ENCODE measurements at regions not wholly inside any gene's neighbourhood (a gene's known extent, or its start where the extent isn't known, plus 50 kb on each side); places are given as distances from the start of the nearest gene placed in this dataset.

- H3K27ac Mint-ChIP-seq, result no peak overlapping the region
- no peaks in the 10 kb centered on the region for H3K36me3 Mint-ChIP-seq
- peaks cover 6% of the 10 kb centered on the region for H3K27me3 Mint-ChIP-seq
- H3K4me1 Mint-ChIP-seq, result no peaks in the 10 kb centered on the region
- H3K4me3 Mint-ChIP-seq, result no peak overlapping the region
- H3K9me3 Mint-ChIP-seq, result peaks cover 0 to 4% (median 0%) of the 10 kb centered on the region in 3 donors
These were observed 124.0 kb downstream of the MAIP1 start for GRCh38 chr2:200079356-200079755.

- no peak overlapping the region for H3K27ac Mint-ChIP-seq
- H3K9me3 Mint-ChIP-seq, result peaks cover 0 to 4% (median 0%) of the 10 kb centered on the region in 3 donors
- H3K4me1 Mint-ChIP-seq, result no peaks in the 10 kb centered on the region
- H3K4me3 Mint-ChIP-seq, result no peak overlapping the region
- no peaks in the 10 kb centered on the region for H3K36me3 Mint-ChIP-seq
- peaks cover 6% of the 10 kb centered on the region for H3K27me3 Mint-ChIP-seq
These were observed 125.9 kb downstream of the MAIP1 start for GRCh38 chr2:200081236-200081635.

- peaks cover 6% of the 10 kb centered on the region for H3K27me3 Mint-ChIP-seq
- peaks cover 0 to 4% (median 0%) of the 10 kb centered on the region in 3 donors for H3K9me3 Mint-ChIP-seq
- H3K36me3 Mint-ChIP-seq, result no peaks in the 10 kb centered on the region
- H3K4me1 Mint-ChIP-seq, result no peaks in the 10 kb centered on the region
- no peak overlapping the region for H3K27ac Mint-ChIP-seq
- peak overlapping the region in 1 of 4 donors; percentile 49 for H3K4me3 Mint-ChIP-seq
These were observed 126.4 kb downstream of the MAIP1 start for GRCh38 chr2:200081811-200082210.

- Mint-ChIP-seq H3K27me3 (peaks cover 2% of the 10 kb centered on the region), H3K4me3 (no peak overlapping the region), H3K9me3 (peaks cover 0 to 4% (median 0%) of the 10 kb centered on the region in 3 donors), H3K4me1 (no peaks in the 10 kb centered on the region), H3K36me3 (no peaks in the 10 kb centered on the region), H3K27ac (no peak overlapping the region)
These were observed 128.7 kb downstream of the MAIP1 start for GRCh38 chr2:200084036-200084435.

GRCh38 chr2:200086911-200087310 lies 131.5 kb downstream of the MAIP1 start:
- no peak overlapping the region for H3K4me3 Mint-ChIP-seq
- H3K27ac Mint-ChIP-seq, result no peak overlapping the region

GRCh38 chr2:200087451-200087850 lies 132.1 kb downstream of the MAIP1 start:
- Mint-ChIP-seq H3K27ac (no peak overlapping the region), H3K9me3 (no peaks in the 10 kb centered on the region), H3K4me1 (no peaks in the 10 kb centered on the region), H3K36me3 (no peaks in the 10 kb centered on the region), H3K4me3 (no peak overlapping the region), H3K27me3 (peaks cover 3% of the 10 kb centered on the region)

More at GRCh38 chr2:200086911-200087310, 131.5 kb downstream of the MAIP1 start:
- Mint-ChIP-seq H3K9me3 (no peaks in the 10 kb centered on the region), H3K27me3 (peaks cover 3% of the 10 kb centered on the region), H3K36me3 (no peaks in the 10 kb centered on the region), H3K4me1 (no peaks in the 10 kb centered on the region)

- Mint-ChIP-seq H3K4me1 (no peaks in the 10 kb centered on the region), H3K27ac (no peak overlapping the region), H3K36me3 (no peaks in the 10 kb centered on the region), H3K4me3 (no peak overlapping the region), H3K9me3 (no peaks in the 10 kb centered on the region), H3K27me3 (peaks cover 1% of the 10 kb centered on the region)
These were observed 133.8 kb downstream of the MAIP1 start for GRCh38 chr2:200089040-200089755.

- H3K36me3 Mint-ChIP-seq, result no peaks in the 10 kb centered on the region
- no peaks in the 10 kb centered on the region for H3K9me3 Mint-ChIP-seq
- H3K4me3 Mint-ChIP-seq, result no peak overlapping the region
- H3K27me3 Mint-ChIP-seq, result peaks cover 1% of the 10 kb centered on the region
- H3K4me1 Mint-ChIP-seq, result no peaks in the 10 kb centered on the region
- H3K27ac Mint-ChIP-seq, result no peak overlapping the region
These were observed 134.4 kb downstream of the MAIP1 start for GRCh38 chr2:200089756-200090109.

- Mint-ChIP-seq H3K9me3 (peaks cover 0 to 3% (median 0%) of the 10 kb centered on the region in 3 donors), H3K4me3 (no peak overlapping the region), H3K27ac (no peak overlapping the region), H3K27me3 (peaks cover 1% of the 10 kb centered on the region), H3K36me3 (no peaks in the 10 kb centered on the region), H3K4me1 (no peaks in the 10 kb centered on the region)
These were observed 135.3 kb downstream of the MAIP1 start for GRCh38 chr2:200090683-200091082.

GRCh38 chr2:200091126-200091525 lies 135.7 kb downstream of the MAIP1 start:
- Mint-ChIP-seq H3K27ac (no peak overlapping the region), H3K27me3 (peaks cover 1% of the 10 kb centered on the region), H3K9me3 (peaks cover 0 to 3% (median 0%) of the 10 kb centered on the region in 3 donors), H3K36me3 (no peaks in the 10 kb centered on the region), H3K4me1 (no peaks in the 10 kb centered on the region), H3K4me3 (no peak overlapping the region)

GRCh38 chr2:200092235-200092634 lies 136.9 kb downstream of the MAIP1 start:
- no peaks in the 10 kb centered on the region for H3K4me1 Mint-ChIP-seq
- H3K27ac Mint-ChIP-seq, result no peak overlapping the region
- no peaks in the 10 kb centered on the region for H3K36me3 Mint-ChIP-seq
- no peak overlapping the region for H3K4me3 Mint-ChIP-seq
- peaks cover 1% of the 10 kb centered on the region for H3K27me3 Mint-ChIP-seq
- peaks cover 0 to 3% (median 2%) of the 10 kb centered on the region in 3 donors for H3K9me3 Mint-ChIP-seq

- Mint-ChIP-seq H3K27me3 (peaks cover 1% of the 10 kb centered on the region), H3K4me1 (no peaks in the 10 kb centered on the region), H3K27ac (no peak overlapping the region), H3K4me3 (no peak overlapping the region), H3K9me3 (peaks cover 0 to 3% (median 2%) of the 10 kb centered on the region in 3 donors), H3K36me3 (no peaks in the 10 kb centered on the region)
These were observed 140.1 kb downstream of the MAIP1 start for GRCh38 chr2:200095436-200095835.

GRCh38 chr2:200099256-200099655 lies 143.9 kb downstream of the MAIP1 start:
- H3K27ac Mint-ChIP-seq, result no peak overlapping the region
- no peaks in the 10 kb centered on the region for H3K36me3 Mint-ChIP-seq
- H3K9me3 Mint-ChIP-seq, result peaks cover 0 to 3% (median 2%) of the 10 kb centered on the region in 3 donors
- no peaks in the 10 kb centered on the region for H3K27me3 Mint-ChIP-seq
- H3K4me3 Mint-ChIP-seq, result no peak overlapping the region
- no peaks in the 10 kb centered on the region for H3K4me1 Mint-ChIP-seq

GRCh38 chr2:200100027-200100426 lies 144.6 kb downstream of the MAIP1 start:
- Mint-ChIP-seq H3K36me3 (no peaks in the 10 kb centered on the region), H3K4me3 (no peak overlapping the region), H3K9me3 (peaks cover 0 to 3% (median 2%) of the 10 kb centered on the region in 3 donors), H3K27ac (no peak overlapping the region), H3K27me3 (no peaks in the 10 kb centered on the region), H3K4me1 (no peaks in the 10 kb centered on the region)

- no peaks in the 10 kb centered on the region for H3K27me3 Mint-ChIP-seq
- H3K4me1 Mint-ChIP-seq, result no peaks in the 10 kb centered on the region
- no peak overlapping the region for H3K4me3 Mint-ChIP-seq
These were observed 146.5 kb downstream of the MAIP1 start for GRCh38 chr2:200101922-200102321.

GRCh38 chr2:200102971-200103370 lies 147.6 kb downstream of the MAIP1 start:
- Mint-ChIP-seq H3K36me3 (no peaks in the 10 kb centered on the region), H3K4me3 (no peak overlapping the region)

More at GRCh38 chr2:200101922-200102321, 146.5 kb downstream of the MAIP1 start:
- no peak overlapping the region for H3K27ac Mint-ChIP-seq
- no peaks in the 10 kb centered on the region for H3K36me3 Mint-ChIP-seq
- no peaks in the 10 kb centered on the region for H3K9me3 Mint-ChIP-seq

More at GRCh38 chr2:200102971-200103370, 147.6 kb downstream of the MAIP1 start:
- Mint-ChIP-seq H3K9me3 (no peaks in the 10 kb centered on the region), H3K4me1 (no peaks in the 10 kb centered on the region), H3K27ac (no peak overlapping the region), H3K27me3 (no peaks in the 10 kb centered on the region)

Data from IgD-negative memory B cell (primary cell).